ENCODE measurements at regions not wholly inside any gene's neighbourhood (a gene's known extent, or its start where the extent isn't known, plus 50 kb on each side); places are given as distances from the start of the nearest gene placed in this dataset.

DNA sequence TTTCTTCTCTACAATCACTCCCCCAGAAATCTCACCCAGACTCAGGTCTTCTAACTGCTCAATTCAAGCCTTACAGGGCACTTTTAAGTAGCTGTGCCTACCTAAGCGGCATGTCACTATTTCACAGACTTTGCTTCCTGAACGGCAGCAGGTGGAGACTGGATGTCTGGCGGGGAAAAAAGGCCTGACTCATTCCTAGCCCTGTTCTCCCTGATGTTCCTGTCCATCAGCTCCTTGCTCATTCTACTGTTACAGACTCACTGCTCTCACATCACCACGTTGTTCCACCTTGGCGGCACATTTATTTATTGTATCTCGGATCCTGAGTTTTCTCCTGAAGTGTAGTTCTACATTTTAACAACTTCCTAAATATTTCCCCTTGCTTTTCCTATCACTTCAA is 52.6 kb upstream of the ATP11B start:
- FAIRE-seq, result no peak

DNA sequence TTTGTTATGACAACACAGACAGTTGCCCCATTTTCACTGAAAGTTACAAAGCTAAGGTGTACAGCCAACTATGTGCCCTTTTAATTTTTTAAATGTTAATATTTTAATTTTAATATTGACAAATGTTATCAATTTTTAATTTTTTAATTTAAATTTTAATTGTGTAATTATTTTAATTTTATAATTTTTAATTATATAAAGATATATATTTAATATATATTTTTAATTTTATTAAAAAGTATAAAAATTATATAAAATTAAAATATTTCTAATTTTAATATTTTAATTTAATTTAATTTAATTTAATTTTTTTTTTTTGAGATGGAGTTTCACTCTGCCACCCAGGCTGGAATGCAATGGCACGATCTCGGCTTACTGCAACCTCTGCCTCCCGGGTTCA is 52.1 kb upstream of the ATP11B start:
- no peak for FAIRE-seq
